Chondrocyte (in vitro differentiated cells): ENCODE measurements at regions not wholly inside any gene's neighbourhood (a gene's known extent, or its start where the extent isn't known, plus 50 kb on each side); places are given as distances from the start of the nearest gene placed in this dataset.

Source experiments
- DNase-seq: peaks from one replicate; pipeline ENCODE4 v3.0.0; 2021; ENCODE audit warnings: mixed read lengths, low spot score
- H3K27ac Mint-ChIP-seq: one replicate; pipeline ENCODE4 v1.8.0; 2021; ENCODE audit warnings: mild to moderate bottlenecking, moderate library complexity, mixed read lengths; ENCODE audit not compliant: unreplicated experiment
- H3K27me3 Mint-ChIP-seq: 2 replicates; pipeline ENCODE4 v1.8.0; 2021; ENCODE audit warnings: low read depth, mixed read lengths
- H3K36me3 Mint-ChIP-seq: 2 replicates; pipeline ENCODE4 v1.8.0; 2021; ENCODE audit warnings: low read depth, mixed read lengths
- H3K4me1 Mint-ChIP-seq: 2 replicates; pipeline ENCODE4 v1.8.0; 2021; ENCODE audit warnings: low read depth, mild to moderate bottlenecking, mixed read lengths
- H3K4me3 Mint-ChIP-seq: one replicate; pipeline ENCODE4 v1.8.0; 2021; ENCODE audit warnings: mild to moderate bottlenecking, moderate library complexity, mixed read lengths; ENCODE audit not compliant: unreplicated experiment
- H3K9me3 Mint-ChIP-seq: 2 replicates; pipeline ENCODE4 v1.8.0; 2021; ENCODE audit warnings: low read depth, mixed read lengths
- TF ChIP-seq, protein P1 (sequence below): fragments of 200-600 bp; sonication (generic); IDR thresholded peaks from 2 replicates; pipeline ENCODE4 v1.5.0; 2021; ENCODE audit warnings: antibody characterized with exemption, mild to moderate bottlenecking, moderate library complexity

DNA sequence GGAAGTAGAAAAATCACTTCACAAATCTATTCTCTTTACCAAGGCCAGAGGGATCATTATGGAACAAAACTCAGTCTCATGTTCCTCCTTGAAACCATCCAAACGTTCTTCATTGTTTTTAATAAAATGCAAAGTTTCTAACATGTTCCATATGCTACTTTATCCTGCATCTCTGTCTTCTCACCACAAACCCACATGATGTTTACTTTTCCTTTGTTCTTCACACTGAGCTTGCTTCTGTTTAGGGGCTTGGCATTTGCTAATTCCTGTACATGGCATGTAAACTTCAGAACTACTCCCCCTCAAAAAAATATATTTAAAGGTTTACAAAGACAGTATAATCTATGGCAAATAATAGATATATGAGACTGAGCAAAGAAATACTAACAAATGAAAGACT, 651.4 kb downstream of the OTOL1 start:
- no peaks in the 10 kb centered on the region for H3K36me3 Mint-ChIP-seq
- DNase-seq, result no peak
- H3K9me3 Mint-ChIP-seq, result no peaks in the 10 kb centered on the region
- no peaks in the 10 kb centered on the region for H3K27me3 Mint-ChIP-seq
- peaks cover 22% of the 10 kb centered on the region for H3K4me1 Mint-ChIP-seq
- TF ChIP-seq, protein P1, sequence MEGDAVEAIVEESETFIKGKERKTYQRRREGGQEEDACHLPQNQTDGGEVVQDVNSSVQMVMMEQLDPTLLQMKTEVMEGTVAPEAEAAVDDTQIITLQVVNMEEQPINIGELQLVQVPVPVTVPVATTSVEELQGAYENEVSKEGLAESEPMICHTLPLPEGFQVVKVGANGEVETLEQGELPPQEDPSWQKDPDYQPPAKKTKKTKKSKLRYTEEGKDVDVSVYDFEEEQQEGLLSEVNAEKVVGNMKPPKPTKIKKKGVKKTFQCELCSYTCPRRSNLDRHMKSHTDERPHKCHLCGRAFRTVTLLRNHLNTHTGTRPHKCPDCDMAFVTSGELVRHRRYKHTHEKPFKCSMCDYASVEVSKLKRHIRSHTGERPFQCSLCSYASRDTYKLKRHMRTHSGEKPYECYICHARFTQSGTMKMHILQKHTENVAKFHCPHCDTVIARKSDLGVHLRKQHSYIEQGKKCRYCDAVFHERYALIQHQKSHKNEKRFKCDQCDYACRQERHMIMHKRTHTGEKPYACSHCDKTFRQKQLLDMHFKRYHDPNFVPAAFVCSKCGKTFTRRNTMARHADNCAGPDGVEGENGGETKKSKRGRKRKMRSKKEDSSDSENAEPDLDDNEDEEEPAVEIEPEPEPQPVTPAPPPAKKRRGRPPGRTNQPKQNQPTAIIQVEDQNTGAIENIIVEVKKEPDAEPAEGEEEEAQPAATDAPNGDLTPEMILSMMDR, result no peak
- no peak overlapping the region for H3K27ac Mint-ChIP-seq
- no peak overlapping the region for H3K4me3 Mint-ChIP-seq

DNA sequence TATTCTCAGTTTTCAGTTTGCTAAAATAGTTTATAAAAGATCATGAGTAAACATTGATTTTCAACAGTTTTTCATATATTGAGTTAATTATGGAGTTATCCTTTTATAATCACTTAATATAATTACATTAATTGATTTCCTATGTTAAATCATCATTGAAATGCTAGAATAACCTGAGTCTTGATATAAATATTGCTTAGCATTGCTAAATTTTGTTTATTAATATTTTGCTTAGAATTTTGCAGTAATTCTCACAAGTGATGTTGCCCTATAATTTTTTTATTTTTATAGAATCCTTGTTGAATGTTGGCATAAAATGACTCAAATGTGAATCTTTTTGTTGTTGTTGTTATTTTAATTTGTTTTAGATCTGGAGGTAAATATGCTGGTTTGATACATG, 654.2 kb downstream of the OTOL1 start:
- H3K27ac Mint-ChIP-seq, result no peak overlapping the region
- no peak for DNase-seq
- no peak overlapping the region for H3K4me3 Mint-ChIP-seq
- TF ChIP-seq, protein P1, result no peak
- H3K27me3 Mint-ChIP-seq, result no peaks in the 10 kb centered on the region
- H3K9me3 Mint-ChIP-seq, result no peaks in the 10 kb centered on the region
- no peaks in the 10 kb centered on the region for H3K36me3 Mint-ChIP-seq
- H3K4me1 Mint-ChIP-seq, result peaks cover 7% of the 10 kb centered on the region

DNA sequence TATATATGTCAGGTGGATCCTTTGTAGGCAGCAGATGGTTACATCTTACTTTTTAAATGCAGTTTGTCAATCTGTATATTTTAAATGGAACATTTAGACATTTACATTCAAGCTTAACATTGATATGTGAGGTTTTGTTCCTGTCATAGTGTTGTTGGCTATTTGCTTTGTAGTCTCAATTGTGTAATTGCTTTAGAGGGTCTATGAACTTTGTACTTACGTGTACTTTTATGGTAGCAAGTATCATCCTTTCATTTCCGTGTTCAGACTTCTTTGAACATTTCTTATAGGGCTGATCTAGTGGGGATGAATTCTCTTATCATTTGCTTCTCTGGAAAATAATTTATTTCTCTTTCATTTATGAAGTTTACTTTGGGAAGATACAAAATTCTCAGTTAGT, 656.0 kb downstream of the OTOL1 start:
- Mint-ChIP-seq H3K36me3 (no peaks in the 10 kb centered on the region), H3K9me3 (peaks cover under 1% of the 10 kb centered on the region), H3K4me1 (peaks cover 6% of the 10 kb centered on the region), H3K27ac (no peak overlapping the region), H3K4me3 (no peak overlapping the region), H3K27me3 (no peaks in the 10 kb centered on the region)
- DNase-seq, result no peak
- TF ChIP-seq, protein P1, result no peak

DNA sequence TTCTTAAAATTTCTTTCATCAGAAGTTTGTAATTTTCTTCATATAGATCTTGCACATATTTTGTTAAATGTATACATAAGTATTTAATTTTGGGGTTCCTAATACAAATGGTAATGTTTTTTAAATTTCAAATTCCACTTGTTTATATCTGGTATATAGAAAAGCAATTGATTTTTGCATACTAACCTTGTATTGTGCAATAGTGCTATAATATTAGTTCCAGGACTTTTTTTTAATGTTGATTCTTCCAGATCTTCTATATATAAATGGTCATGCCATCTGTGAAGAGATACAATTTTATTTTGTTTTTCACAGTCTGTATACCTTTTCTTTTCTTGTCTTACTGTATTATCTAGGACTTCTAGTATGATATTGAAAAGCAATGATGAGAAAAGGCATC, 665.0 kb downstream of the OTOL1 start:
- no peaks in the 10 kb centered on the region for H3K36me3 Mint-ChIP-seq
- no peaks in the 10 kb centered on the region for H3K27me3 Mint-ChIP-seq
- peaks cover 6% of the 10 kb centered on the region for H3K9me3 Mint-ChIP-seq
- no peak overlapping the region for H3K4me3 Mint-ChIP-seq
- no peak overlapping the region for H3K27ac Mint-ChIP-seq
- peaks cover 14% of the 10 kb centered on the region for H3K4me1 Mint-ChIP-seq
- TF ChIP-seq, protein P1, result no peak
- no peak for DNase-seq

DNA sequence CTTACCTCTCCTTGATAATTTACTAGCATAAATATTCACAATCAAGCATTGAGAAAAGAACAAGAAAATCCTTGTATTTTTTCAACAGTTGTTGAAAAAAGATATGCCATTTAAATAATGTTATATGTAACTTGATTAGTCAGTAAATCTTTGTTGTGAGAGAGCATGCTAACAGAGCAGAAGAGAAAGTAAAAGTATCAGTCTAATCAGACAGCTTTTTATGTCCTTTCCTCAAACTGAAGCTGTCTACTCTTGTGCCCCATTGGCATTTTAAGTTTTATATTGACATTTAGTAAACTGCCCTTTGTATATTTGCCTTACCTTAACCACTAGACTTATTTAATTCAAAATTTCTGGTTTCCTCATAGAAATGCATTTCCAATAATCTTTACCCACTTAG, 668.7 kb downstream of the OTOL1 start:
- no peak overlapping the region for H3K27ac Mint-ChIP-seq
- H3K36me3 Mint-ChIP-seq, result no peaks in the 10 kb centered on the region
- TF ChIP-seq, protein P1, result no peak

More for the DNA sequence above, 668.7 kb downstream of the OTOL1 start:
- Mint-ChIP-seq H3K9me3 (peaks cover 4% of the 10 kb centered on the region), H3K4me3 (no peak overlapping the region), H3K4me1 (peaks cover 17% of the 10 kb centered on the region), H3K27me3 (no peaks in the 10 kb centered on the region)
- DNase-seq, result no peak
